Skeletal muscle cell (primary cell): ENCODE measurements at regions not wholly inside any gene's neighbourhood (a gene's known extent, or its start where the extent isn't known, plus 50 kb on each side); places are given as distances from the start of the nearest gene placed in this dataset.
"Not testable (repeated sequence)": the region's sequence is repeated elsewhere in the genome, so short reads cannot be mapped to it uniquely, and the experiment has no call there.

Experiments used
- DNase-seq: peaks from one replicate; pipeline ENCODE4 v3.0.0-alpha.2; 2010; ENCODE audit warnings: low read depth
- H3K4me3 ChIP-seq: 2 replicates; pipeline ENCODE4 v1.5.1; 2011; ENCODE audit warnings: low read depth, mild to moderate bottlenecking, control low read depth, low read length, moderate library complexity

- H3K4me3 ChIP-seq = no peak overlapping the region
- peak; percentile 64 for DNase-seq
These were observed 184.5 kb upstream of the TLE4 start for GRCh38 chr9:79387101-79387835.

- DNase-seq = peak; percentile 68
- no peak overlapping the region for H3K4me3 ChIP-seq
These were observed 181.6 kb upstream of the TLE4 start for GRCh38 chr9:79390077-79390698.

DNA sequence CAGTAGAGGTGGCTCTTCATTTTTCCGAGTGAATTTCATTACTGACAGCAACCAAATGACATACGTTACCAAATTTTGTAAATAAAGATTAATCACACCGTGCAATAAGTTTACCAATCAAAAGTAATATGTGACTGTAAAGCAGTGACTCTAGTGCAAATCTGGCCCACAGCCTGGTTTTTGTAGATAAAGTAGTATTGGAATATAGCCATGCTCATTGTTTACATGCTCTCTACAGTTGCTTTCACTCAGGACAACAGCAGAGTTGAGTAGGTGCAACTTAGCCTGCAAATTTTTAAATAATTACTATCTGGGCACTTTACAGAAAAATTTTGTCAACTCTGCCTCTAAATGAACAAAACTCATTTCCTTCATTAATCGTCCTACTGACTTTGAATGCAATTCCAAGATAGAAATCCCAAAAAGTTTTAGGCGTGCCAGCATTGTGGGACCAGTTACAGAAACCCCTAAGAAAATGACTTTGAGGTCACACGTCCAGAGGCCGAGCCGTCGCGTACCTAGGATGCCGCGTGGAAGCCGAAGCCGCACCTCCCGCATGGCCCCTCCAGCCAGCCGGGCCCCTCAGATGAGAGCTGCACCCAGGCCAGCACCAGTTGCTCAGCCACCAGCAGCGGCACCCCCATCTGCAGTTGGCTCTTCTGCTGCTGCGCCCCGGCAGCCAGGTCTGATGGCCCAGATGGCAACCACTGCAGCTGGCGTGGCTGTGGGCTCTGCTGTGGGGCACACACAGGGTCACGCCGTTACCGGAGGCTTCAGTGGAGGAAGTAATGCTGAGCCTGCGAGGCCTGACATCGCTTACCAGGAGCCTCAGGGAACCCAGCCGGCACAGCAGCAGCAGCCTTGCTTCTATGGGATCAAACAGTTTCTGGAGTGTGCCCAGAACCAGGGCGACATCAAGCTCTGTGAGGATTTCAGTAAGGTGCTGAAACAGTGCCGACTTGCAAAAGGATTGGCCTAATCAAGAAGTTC lies 180.7 kb upstream of the TLE4 start:
- no peak overlapping the region for H3K4me3 ChIP-seq

DNA sequence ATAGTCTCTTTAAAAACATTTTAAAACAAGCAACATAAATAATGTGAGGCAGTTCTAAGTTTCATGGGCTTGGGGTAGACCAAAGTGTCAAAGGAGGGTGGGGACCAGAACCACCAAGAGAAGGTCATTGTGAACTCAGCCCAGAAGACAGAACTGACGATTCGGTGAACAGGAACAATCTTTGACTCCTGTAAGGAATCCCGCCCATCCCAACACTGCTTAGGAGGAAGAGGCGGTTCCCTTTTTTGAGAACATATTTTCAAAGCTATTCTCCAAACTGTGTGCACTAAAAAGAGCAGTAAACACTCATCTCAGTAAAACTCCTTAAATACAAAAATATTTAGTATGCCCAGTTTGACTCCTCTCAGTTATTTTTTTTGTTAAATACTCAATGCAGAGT lies 176.5 kb upstream of the TLE4 start:
- DNase-seq = no peak
- no peak overlapping the region for H3K4me3 ChIP-seq

More for the DNA sequence above, 180.7 kb upstream of the TLE4 start:
- no peak for DNase-seq

- H3K4me3 ChIP-seq = no peak overlapping the region
- DNase-seq = no peak
These were observed 176.0 kb upstream of the TLE4 start for GRCh38 chr9:79395755-79396154.

- DNase-seq = no peak
- no peak overlapping the region for H3K4me3 ChIP-seq
These were observed 175.6 kb upstream of the TLE4 start for GRCh38 chr9:79396168-79396567.

GRCh38 chr9:79403495-79403894 lies 168.3 kb upstream of the TLE4 start:
- DNase-seq = no peak

DNA sequence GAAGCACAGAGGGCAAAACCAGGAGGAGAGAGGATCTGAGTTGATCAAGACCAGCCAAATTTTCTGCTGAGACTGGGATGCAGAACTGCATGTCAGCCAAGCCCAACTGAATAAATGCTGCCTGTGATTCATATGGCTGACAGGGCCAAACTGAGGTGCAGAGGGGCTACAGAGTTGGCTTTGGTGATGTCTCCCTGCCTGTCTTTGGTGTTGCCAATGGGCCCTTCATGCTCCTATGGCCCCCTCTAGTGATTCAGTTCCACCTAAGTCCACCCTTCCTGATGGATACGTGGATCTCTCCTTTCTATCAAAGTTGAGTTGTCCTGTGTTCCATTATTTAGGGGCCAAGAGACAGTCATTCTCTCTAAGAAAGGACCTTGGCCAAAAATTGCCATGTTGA lies 163.6 kb upstream of the TLE4 start:
- DNase-seq = no peak

More at GRCh38 chr9:79403495-79403894, 168.3 kb upstream of the TLE4 start:
- H3K4me3 ChIP-seq = no peak overlapping the region

DNA sequence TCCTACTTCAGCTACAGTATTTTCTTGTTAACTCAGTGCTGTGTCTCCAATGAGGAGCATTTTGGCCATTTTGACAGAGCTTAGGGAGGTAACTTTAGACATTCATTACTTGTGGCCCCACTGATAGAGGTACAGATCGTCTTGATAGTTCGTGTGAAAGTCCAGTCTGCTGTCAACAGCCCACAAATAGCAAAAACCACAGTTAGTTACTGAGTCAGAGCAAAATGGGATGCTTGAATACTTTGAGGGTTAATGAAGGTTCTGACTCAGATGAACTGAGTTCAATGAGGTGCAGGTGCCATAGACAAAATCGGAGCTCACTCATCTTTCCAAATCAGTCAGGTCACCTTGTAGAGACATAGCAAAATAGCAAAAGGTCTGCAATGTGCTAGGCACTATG lies 163.1 kb upstream of the TLE4 start:
- H3K4me3 ChIP-seq = no peak overlapping the region
- no peak for DNase-seq

More for the DNA sequence above, 163.6 kb upstream of the TLE4 start:
- H3K4me3 ChIP-seq = no peak overlapping the region

DNA sequence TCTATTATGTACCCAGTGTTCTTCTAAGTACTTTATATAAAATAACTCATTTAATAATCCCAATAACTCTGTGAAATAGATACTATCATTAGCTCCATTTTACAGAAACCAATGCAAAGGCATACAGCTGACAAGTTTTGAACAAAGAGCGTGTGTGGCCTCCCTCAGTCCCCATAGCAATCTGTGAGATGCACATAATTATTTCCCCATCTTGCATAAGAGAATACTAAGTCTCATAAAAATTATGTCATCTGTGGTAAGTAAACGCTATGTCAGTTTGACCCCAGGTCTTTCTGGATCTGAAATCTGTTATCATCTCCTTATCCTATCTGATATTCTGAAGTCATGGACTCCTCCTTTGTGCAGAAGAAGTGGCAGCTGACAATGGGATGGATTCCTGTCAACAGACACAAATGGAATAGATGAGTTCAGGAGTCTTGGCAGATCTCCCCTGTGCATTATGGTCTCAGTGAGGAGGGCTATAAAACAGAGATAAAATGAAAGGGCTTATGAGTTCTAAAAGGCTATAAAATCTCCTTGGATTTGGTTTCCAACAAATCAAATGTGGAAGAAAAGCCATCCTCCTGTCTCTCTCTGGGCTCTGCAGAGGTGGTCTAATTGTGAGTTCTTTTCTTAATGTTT lies 162.5 kb upstream of the TLE4 start:
- H3K4me3 ChIP-seq = no peak overlapping the region

DNA sequence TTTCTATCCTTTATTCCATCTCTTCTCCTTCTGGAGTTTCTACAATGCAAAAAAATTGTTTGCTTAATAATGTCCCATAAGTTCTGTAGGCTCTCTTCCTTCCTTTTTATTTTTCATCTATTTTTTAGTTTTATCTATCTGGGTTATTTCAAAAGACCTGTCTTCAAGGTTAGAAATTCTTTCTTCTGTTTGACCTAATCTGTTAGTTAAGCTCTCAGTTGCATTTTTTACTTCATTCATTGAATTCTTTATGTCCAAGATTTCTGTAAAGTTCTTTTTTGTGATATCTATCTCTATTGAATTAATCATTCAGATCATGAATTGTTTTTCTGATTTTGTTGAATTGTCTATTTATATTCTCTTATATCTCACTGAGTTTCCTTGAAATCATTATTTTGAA lies 145.9 kb upstream of the TLE4 start:
- no peak for DNase-seq
- H3K4me3 ChIP-seq = no peak overlapping the region

More for the DNA sequence above, 162.5 kb upstream of the TLE4 start:
- no peak for DNase-seq

DNA sequence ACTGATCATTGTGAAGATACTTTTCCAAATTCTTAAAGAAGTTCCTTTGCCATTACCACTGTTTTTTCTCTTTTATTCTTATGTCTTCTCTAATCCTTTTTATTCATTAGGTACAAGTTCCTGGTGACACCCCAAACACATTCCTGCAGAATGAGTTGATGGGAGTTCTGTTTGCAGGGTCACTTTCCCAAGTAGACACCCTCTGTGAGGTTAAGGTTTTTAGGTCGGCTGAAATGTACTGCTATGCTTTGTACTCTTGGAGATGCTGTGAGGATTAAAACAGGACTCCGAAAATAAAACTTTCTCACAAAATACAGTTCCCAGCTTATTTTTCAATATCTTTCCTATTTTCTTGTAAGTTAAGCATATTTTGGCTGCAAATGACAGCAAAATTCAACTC lies 143.3 kb upstream of the TLE4 start:
- no peak overlapping the region for H3K4me3 ChIP-seq
- no peak for DNase-seq

DNA sequence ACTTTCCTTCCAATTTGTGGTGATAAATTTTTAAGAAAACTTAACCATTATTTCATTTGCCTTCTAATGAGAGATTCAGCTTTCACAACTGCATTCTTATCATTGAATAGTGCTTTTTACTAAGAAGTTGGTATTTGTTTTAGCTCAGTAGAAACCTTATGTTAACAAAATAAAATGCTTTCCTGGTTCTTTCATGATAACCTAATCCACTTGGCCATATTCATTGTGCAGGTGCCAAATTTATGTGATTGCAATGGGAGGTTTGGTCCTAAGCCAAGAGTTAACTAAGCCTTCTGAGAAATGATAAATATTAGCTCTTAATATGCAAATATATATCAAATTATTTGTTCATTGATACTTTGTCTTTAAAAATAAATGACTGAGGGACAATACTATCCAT lies 141.1 kb upstream of the TLE4 start:
- no peak for DNase-seq
- H3K4me3 ChIP-seq = no peak overlapping the region

- DNase-seq = no peak
- no peak overlapping the region for H3K4me3 ChIP-seq
These were observed 140.6 kb upstream of the TLE4 start for GRCh38 chr9:79431019-79431679.

GRCh38 chr9:79432485-79432884 lies 139.3 kb upstream of the TLE4 start:
- H3K4me3 ChIP-seq = no peak overlapping the region
- no peak for DNase-seq

GRCh38 chr9:79433703-79434102 lies 138.1 kb upstream of the TLE4 start:
- no peak overlapping the region for H3K4me3 ChIP-seq
- no peak for DNase-seq

DNA sequence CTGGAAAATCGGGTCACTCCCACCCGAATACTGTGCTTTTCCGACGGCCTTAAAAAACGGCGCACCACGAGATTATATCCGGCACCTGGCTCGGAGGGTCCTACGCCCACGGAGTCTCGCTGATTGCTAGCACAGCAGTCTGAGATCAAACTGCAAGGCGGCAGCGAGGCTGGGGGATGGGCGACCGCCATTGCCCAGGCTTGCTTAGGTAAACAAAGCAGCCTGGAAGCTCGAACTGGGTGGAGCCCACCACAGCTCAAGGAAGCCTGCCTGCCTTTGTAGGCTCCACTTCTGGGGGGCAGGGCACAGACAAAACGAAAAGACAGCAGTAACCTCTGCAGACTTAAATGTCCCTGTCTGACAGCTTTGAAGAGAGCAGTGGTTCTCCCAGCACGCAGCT lies 132.5 kb upstream of the TLE4 start:
- not testable (repeated sequence) for H3K4me3 ChIP-seq, DNase-seq

DNA sequence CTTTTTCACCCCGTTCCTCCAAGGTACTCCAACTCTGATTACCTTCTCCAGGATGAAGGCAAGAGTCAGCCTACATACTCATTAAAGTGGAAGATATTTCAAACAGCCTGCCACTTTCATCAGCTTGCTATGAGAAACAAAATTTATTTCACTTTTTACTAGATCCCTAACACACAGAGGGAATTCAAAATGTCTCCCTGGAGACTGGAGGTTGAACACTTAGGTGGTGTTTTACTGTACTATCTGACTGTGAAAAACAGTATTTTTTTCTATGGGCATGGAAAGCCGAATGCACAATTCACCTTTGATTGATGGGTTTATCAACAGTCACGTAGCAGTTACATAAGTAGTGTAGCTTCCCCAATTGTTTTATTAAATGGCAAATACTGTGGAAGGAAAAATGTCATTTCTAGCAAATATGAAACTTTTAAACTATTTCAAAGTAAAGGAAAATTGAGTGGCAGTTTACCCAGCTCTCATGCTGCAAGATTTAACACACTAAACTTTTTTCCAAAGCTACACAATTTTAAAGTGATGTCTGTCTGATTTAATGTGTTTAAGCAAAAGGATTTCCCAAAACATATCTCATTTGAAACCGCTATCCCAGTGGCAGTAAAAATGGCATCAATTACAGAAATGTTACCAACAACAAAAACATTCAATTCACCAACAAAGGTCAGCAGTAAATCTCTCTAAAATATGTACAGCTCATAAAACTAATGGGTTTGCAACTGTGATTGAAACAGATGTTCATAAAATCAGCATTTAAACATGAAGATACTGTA lies 125.0 kb upstream of the TLE4 start:
- DNase-seq = no peak
- H3K4me3 ChIP-seq = no peak overlapping the region

GRCh38 chr9:79447308-79447605 lies 124.5 kb upstream of the TLE4 start:
- no peak for DNase-seq

More at GRCh38 chr9:79447308-79447605, 124.5 kb upstream of the TLE4 start:
- H3K4me3 ChIP-seq = no peak overlapping the region
